ENCODE measurements at regions not wholly inside any gene's neighbourhood (a gene's known extent, or its start where the extent isn't known, plus 50 kb on each side); places are given as distances from the start of the nearest gene placed in this dataset.

DNA sequence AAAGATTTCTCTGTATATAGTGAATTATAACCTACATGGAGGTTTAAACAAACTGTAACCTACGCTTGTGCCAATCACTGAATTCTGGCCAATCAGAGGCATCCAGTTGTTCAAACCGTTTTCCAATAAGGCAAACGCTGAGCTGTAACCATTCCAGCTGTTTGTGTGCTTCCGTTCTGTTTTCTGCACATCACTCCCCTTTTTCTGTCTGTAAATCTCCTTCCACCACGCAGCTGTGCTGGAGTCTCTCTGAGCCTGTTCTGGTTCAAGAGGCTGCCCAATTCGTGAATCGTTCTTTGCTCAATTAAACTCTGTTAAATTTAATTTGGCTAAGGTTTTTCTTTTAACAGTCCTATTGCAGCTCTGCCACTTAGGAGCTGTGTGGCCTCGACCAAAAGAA is 552.5 kb downstream of the FGF9 start:
- TF ChIP-seq, protein P1, sequence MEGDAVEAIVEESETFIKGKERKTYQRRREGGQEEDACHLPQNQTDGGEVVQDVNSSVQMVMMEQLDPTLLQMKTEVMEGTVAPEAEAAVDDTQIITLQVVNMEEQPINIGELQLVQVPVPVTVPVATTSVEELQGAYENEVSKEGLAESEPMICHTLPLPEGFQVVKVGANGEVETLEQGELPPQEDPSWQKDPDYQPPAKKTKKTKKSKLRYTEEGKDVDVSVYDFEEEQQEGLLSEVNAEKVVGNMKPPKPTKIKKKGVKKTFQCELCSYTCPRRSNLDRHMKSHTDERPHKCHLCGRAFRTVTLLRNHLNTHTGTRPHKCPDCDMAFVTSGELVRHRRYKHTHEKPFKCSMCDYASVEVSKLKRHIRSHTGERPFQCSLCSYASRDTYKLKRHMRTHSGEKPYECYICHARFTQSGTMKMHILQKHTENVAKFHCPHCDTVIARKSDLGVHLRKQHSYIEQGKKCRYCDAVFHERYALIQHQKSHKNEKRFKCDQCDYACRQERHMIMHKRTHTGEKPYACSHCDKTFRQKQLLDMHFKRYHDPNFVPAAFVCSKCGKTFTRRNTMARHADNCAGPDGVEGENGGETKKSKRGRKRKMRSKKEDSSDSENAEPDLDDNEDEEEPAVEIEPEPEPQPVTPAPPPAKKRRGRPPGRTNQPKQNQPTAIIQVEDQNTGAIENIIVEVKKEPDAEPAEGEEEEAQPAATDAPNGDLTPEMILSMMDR (conservative IDR thresholded peaks at IDR 0.05; ENCODE audit: low read depth, low read length): no peak
- TF ChIP-seq EZH2phosphoT487 (IDR thresholded peaks at IDR 0.05; ENCODE audit: borderline replicate concordance, low read length) (no peak), EZH2 (IDR thresholded peaks at IDR 0.05; ENCODE audit: low read length, unreplicated experiment) (no peak)
- H3K4me1 ChIP-seq (ENCODE audit: insufficient read depth, low read length): no peaks in the 10 kb centered on the region
- intact Hi-C loops (cut with micrococcal nuclease): no loop called here

DNA sequence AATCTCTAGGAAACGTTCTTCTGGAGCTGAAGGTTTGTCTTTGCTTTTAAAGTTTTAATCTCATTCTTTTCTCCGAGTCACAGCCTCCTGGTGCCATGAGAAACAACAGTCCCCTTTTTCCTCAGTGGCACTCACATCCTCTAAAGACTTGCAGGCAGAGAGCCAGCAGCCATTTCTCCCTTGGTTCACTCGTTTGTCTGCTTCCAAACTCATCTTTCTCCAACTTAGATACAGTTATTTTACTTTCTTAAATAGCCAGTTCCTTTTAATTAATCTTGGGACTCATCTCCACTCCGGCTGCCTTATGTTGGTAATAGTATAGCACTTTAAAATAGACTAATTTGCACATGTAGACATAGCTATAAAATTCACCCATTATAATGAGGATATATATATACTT is 555.2 kb downstream of the FGF9 start:
- Histone ChIP-seq H3K9me3 (ENCODE audit: low read length) (no peaks in the 10 kb centered on the region), H3K4me2 (ENCODE audit: low read length) (no peak overlapping the region), H3K79me2 (ENCODE audit: low read length) (no peaks in the 10 kb centered on the region), H3F3A (ENCODE audit: low read length, unreplicated experiment) (no peaks in the 10 kb centered on the region), H4K20me1 (ENCODE audit: low read length) (no peaks in the 10 kb centered on the region), H2AFZ (ENCODE audit: low read length) (no peak overlapping the region), H3K4me1 (ENCODE audit: insufficient read depth, low read length) (no peaks in the 10 kb centered on the region), H3K36me3 (ENCODE audit: low read depth, low read length) (no peaks in the 10 kb centered on the region), H3K27me3 (ENCODE audit: low read length) (0 out of 2 replicates have a peak, but pooled peaks cover 6% of the 10 kb centered on the region), H3K4me3 (ENCODE audit: low read length) (no peak overlapping the region), H3K9ac (ENCODE audit: low read length) (no peak overlapping the region), H3K27ac (ENCODE audit: low read length) (no peak overlapping the region), H3K9me2 (replicated peaks; ENCODE audit: low read length) (no peaks in the 10 kb centered on the region)
- DNase-seq (no peak), ATAC-seq (no peak)
- TF ChIP-seq EZH2 (IDR thresholded peaks at IDR 0.05; ENCODE audit: low read length, unreplicated experiment): no peak
- no peak for TF ChIP-seq EZH2phosphoT487 (IDR thresholded peaks at IDR 0.05; ENCODE audit: borderline replicate concordance, low read length)
- TF ChIP-seq, protein P1 (conservative IDR thresholded peaks at IDR 0.05; ENCODE audit: low read depth, low read length): no peak
- BruUV-seq (replicated peaks): no TSS peak
- CTCF ChIA-PET: no interaction called here
- intact Hi-C loops (cut with micrococcal nuclease): no loop called here
- POLR2A ChIA-PET (ENCODE audit: unreplicated experiment): no interaction called here

More for the DNA sequence above, 552.5 kb downstream of the FGF9 start:
- Histone ChIP-seq H3K9ac (ENCODE audit: low read length) (no peak overlapping the region), H3K9me2 (replicated peaks; ENCODE audit: low read length) (no peaks in the 10 kb centered on the region), H3K4me3 (ENCODE audit: low read length) (no peak overlapping the region), H3K36me3 (ENCODE audit: low read depth, low read length) (no peaks in the 10 kb centered on the region), H3K9me3 (ENCODE audit: low read length) (no peaks in the 10 kb centered on the region), H3K27me3 (ENCODE audit: low read length) (0 out of 2 replicates have a peak, but pooled peaks cover 6% of the 10 kb centered on the region), H3F3A (ENCODE audit: low read length, unreplicated experiment) (no peaks in the 10 kb centered on the region), H3K79me2 (ENCODE audit: low read length) (no peaks in the 10 kb centered on the region), H3K27ac (ENCODE audit: low read length) (no peak overlapping the region), H3K4me2 (ENCODE audit: low read length) (no peak overlapping the region), H4K20me1 (ENCODE audit: low read length) (no peaks in the 10 kb centered on the region), H2AFZ (ENCODE audit: low read length) (no peak overlapping the region)
- no peak for ATAC-seq
- BruUV-seq (replicated peaks): no TSS peak
- POLR2A ChIA-PET (ENCODE audit: unreplicated experiment): no interaction called here
- CTCF ChIA-PET: no interaction called here
- DNase-seq: no peak

DNA sequence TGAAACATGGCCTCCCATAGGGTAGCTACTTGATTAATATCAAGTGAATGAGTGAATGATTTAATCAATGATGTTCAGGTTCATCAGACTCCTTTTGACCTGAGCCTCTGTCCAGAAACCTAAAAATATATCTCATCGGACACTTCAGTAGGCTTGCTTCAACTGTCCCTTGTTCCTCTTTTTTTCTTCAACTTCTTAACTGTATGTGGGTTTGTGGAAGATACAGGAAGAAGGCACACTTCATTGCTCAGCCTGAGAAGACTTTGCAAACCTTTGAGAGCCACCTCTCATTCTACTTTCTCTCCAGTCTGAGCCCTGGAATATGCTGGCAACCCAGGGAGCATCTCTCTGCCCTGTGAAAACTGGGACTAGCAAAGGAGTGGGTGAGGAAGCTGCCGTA is 557.0 kb downstream of the FGF9 start:
- H3K4me1 ChIP-seq (ENCODE audit: insufficient read depth, low read length): no peaks in the 10 kb centered on the region
- H3K79me2 ChIP-seq (ENCODE audit: low read length): no peaks in the 10 kb centered on the region
- no peaks in the 10 kb centered on the region for H3F3A ChIP-seq (ENCODE audit: low read length, unreplicated experiment)
- H3K27ac ChIP-seq (ENCODE audit: low read length): no peak overlapping the region
- no peaks in the 10 kb centered on the region for H3K27me3 ChIP-seq (ENCODE audit: low read length)
- intact Hi-C loops (cut with micrococcal nuclease): no loop called here
- no peak for ATAC-seq
- POLR2A ChIA-PET (ENCODE audit: unreplicated experiment): no interaction called here
- H3K4me3 ChIP-seq (ENCODE audit: low read length): no peak overlapping the region
- H3K9me2 ChIP-seq (replicated peaks; ENCODE audit: low read length): no peaks in the 10 kb centered on the region
- TF ChIP-seq EZH2phosphoT487 (IDR thresholded peaks at IDR 0.05; ENCODE audit: borderline replicate concordance, low read length): no peak
- TF ChIP-seq, protein P1 (conservative IDR thresholded peaks at IDR 0.05; ENCODE audit: low read depth, low read length): no peak
- no peak overlapping the region for H2AFZ ChIP-seq (ENCODE audit: low read length)
- no peak overlapping the region for H3K9ac ChIP-seq (ENCODE audit: low read length)
- BruUV-seq (replicated peaks): no TSS peak
- no peaks in the 10 kb centered on the region for H4K20me1 ChIP-seq (ENCODE audit: low read length)
- H3K36me3 ChIP-seq (ENCODE audit: low read depth, low read length): no peaks in the 10 kb centered on the region
- H3K9me3 ChIP-seq (ENCODE audit: low read length): no peaks in the 10 kb centered on the region
- CTCF ChIA-PET: no interaction called here
- DNase-seq: no peak
- no peak overlapping the region for H3K4me2 ChIP-seq (ENCODE audit: low read length)
